PC-9 (cell line): ENCODE measurements at regions not wholly inside any gene's neighbourhood (a gene's known extent, or its start where the extent isn't known, plus 50 kb on each side); places are given as distances from the start of the nearest gene placed in this dataset.

ENCODE experiments used
- EZH2 ChIP-seq: fragments of 200-600 bp; sonication (generic); IDR thresholded peaks from 2 replicates; pipeline ENCODE4 v1.8.0; 2017; ENCODE audit warnings: antibody characterized with exemption, low read depth
- TF ChIP-seq, protein P1 (sequence below): fragments of 200-600 bp; sonication (generic); conservative IDR thresholded peaks from 2 replicates; pipeline ENCODE4 v1.6.1; 2017; ENCODE audit warnings: mixed run types, antibody characterized with exemption, mild to moderate bottlenecking, moderate library complexity

DNA sequence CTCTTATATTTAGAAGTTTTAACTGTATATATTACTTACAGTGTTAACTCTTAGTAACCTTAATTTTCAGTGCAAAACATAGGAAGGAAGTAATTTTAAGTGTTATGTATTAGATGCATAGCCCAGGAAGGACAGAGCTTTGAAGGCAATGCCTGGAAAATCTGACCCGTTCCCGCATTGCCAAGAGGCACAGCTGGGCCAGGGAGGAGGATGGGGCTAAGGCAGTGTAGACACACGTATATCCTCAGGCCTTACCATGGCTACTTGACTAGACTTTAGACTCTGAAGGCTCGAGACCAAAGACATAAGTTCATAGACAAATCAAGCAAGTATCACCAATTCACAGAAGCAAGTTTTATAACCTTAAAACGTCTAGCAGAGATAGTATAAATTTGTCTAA, 1944.2 kb downstream of the OLFM4 start:
- TF ChIP-seq EZH2: no peak
- TF ChIP-seq, protein P1, sequence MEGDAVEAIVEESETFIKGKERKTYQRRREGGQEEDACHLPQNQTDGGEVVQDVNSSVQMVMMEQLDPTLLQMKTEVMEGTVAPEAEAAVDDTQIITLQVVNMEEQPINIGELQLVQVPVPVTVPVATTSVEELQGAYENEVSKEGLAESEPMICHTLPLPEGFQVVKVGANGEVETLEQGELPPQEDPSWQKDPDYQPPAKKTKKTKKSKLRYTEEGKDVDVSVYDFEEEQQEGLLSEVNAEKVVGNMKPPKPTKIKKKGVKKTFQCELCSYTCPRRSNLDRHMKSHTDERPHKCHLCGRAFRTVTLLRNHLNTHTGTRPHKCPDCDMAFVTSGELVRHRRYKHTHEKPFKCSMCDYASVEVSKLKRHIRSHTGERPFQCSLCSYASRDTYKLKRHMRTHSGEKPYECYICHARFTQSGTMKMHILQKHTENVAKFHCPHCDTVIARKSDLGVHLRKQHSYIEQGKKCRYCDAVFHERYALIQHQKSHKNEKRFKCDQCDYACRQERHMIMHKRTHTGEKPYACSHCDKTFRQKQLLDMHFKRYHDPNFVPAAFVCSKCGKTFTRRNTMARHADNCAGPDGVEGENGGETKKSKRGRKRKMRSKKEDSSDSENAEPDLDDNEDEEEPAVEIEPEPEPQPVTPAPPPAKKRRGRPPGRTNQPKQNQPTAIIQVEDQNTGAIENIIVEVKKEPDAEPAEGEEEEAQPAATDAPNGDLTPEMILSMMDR: no peak
